A549 (cell line): ENCODE measurements at regions not wholly inside any gene's neighbourhood (a gene's known extent, or its start where the extent isn't known, plus 50 kb on each side); places are given as distances from the start of the nearest gene placed in this dataset.

Source experiments
- ATAC-seq, 2 experiments: fragments of 200-7000 bp in 1 of 2; fragments of >200 bp in 1 of 2; cut with Nextera tagmentation in 1 of 2; cut with Tn5 transposase in 1 of 2; 3 replicates each; pipeline versions ENCODE4 v1.8.0 to v1.9.1; 2018 to 2020; ENCODE audit warnings: mild to moderate bottlenecking in 1 of 2, moderate library complexity in 1 of 2
- CTCF ChIA-PET: fragments of 300-600 bp; sonication (Branson Sonifier 250); formaldehyde crosslinking; extraction: SDS; loops from one replicate; lab custom pipeline; 2021; ENCODE audit warnings: antibody characterized with exemption, inconsistent platforms; lab: Yijun Ruan, JAX
- POLR2A ChIA-PET: fragments of 350-600 bp; formaldehyde crosslinking; extraction: SDS; loops from one replicate; lab custom pipeline; 2021; ENCODE audit warnings: antibody characterized with exemption, inconsistent platforms; lab: Yijun Ruan, JAX
- DNase-seq, 2 experiments: peaks; one replicate each; pipeline versions ENCODE4 v3.0.0 to v3.0.0-alpha.2; 2011 to 2016; ENCODE audit warnings: low read depth in 1 of 2, low spot score in 1 of 2
- FAIRE-seq: peaks from 2 replicates; lab custom pipeline; 2011; peaks lifted over from hg19 to GRCh38; lab: Jason Lieb, UNC
- H3K27ac ChIP-seq, 2 experiments: fragments of >200 bp; sonication (Bioruptor Twin); formaldehyde crosslinking; 3 replicates each; pipeline ENCODE4 v1.5.1; 2016 to 2017
- H3K4me1 ChIP-seq: fragments of >200 bp; sonication (Bioruptor Twin); formaldehyde crosslinking; 3 replicates; pipeline ENCODE4 v1.6.1; 2016
- H3K4me2 ChIP-seq: fragments of >200 bp; sonication (Bioruptor Twin); formaldehyde crosslinking; 3 replicates; pipeline ENCODE4 v1.6.1; 2016
- H3K4me3 ChIP-seq: fragments of >200 bp; sonication (Bioruptor Twin); formaldehyde crosslinking; 3 replicates; pipeline ENCODE4 v1.5.1; 2016
- H3K9me3 ChIP-seq: fragments of >200 bp; sonication (Bioruptor Twin); formaldehyde crosslinking; 3 replicates; pipeline ENCODE4 v1.6.1; 2016
- BHLHE40 ChIP-seq: IDR thresholded peaks from 2 replicates; pipeline ENCODE4 v1.6.1; 2012; ENCODE audit warnings: low read depth, low read length, inconsistent platforms
- CEBPB ChIP-seq, 2 experiments: fragments of >200 bp in 1 of 2; sonication (Bioruptor Twin) in 1 of 2; formaldehyde crosslinking in 1 of 2; IDR thresholded peaks; 2 replicates each; pipeline ENCODE4 v1.6.1; 2012 to 2016
- CHD4 ChIP-seq: fragments of 200-600 bp; sonication (generic); IDR thresholded peaks from 2 replicates; pipeline ENCODE4 v1.6.1; 2016; ENCODE audit warnings: antibody characterized with exemption, mild to moderate bottlenecking, borderline replicate concordance
- EHF ChIP-seq: fragments of 250-450 bp; sonication (Bioruptor Pico); IDR thresholded peaks from 2 replicates; pipeline ENCODE4 v1.5.0; 2020; ENCODE audit warnings: mild to moderate bottlenecking
- ELK1 ChIP-seq: fragments of 150-350 bp; IDR thresholded peaks from 2 replicates; pipeline ENCODE4 v1.6.1; 2014; ENCODE audit warnings: low read depth, mild to moderate bottlenecking, low read length
- HDAC2 ChIP-seq: fragments of 200-600 bp; sonication (generic); IDR thresholded peaks from 2 replicates; pipeline ENCODE4 v1.6.1; 2016
- HEYL ChIP-seq: fragments of 250-450 bp; sonication (Bioruptor Pico); IDR thresholded peaks from 2 replicates; pipeline ENCODE4 v1.8.0; 2021; ENCODE audit warnings: mild to moderate bottlenecking, moderate library complexity
- MAX ChIP-seq: IDR thresholded peaks from 2 replicates; pipeline ENCODE4 v1.6.1; 2012
- RAD21 ChIP-seq, 2 experiments: fragments of >200 bp in 1 of 2; sonication (Bioruptor Twin) in 1 of 2; formaldehyde crosslinking in 1 of 2; IDR thresholded peaks in 1 of 2; conservative IDR thresholded peaks in 1 of 2; 2 replicates in 1 of 2; 3 replicates in 1 of 2; pipeline ENCODE4 v1.6.1; 2012 to 2018; ENCODE audit warnings: inconsistent platforms in 1 of 2
- REST ChIP-seq: fragments of 200-600 bp; sonication (generic); IDR thresholded peaks from 2 replicates; pipeline ENCODE4 v1.6.1; 2016; ENCODE audit warnings: antibody characterized with exemption, mild to moderate bottlenecking, moderate library complexity
- RFX5 ChIP-seq: fragments of 450-650 bp; IDR thresholded peaks from 2 replicates; pipeline ENCODE4 v1.7.1; 2014; ENCODE audit warnings: antibody characterized with exemption, mild to moderate bottlenecking, moderate library complexity
- RNF2 ChIP-seq: fragments of 200-600 bp; sonication (generic); IDR thresholded peaks from 2 replicates; pipeline ENCODE4 v1.6.1; 2016; ENCODE audit warnings: low read depth, mild to moderate bottlenecking, antibody characterized with exemption, moderate library complexity, borderline replicate concordance
- SMC3 ChIP-seq: fragments of >200 bp; sonication (Bioruptor Twin); formaldehyde crosslinking; IDR thresholded peaks from 3 replicates; pipeline ENCODE4 v1.6.1; 2018; ENCODE audit warnings: inconsistent platforms
- TFCP2L1 ChIP-seq: fragments of 250-450 bp; sonication (Bioruptor Pico); IDR thresholded peaks from 2 replicates; pipeline ENCODE4 v1.5.0; 2021; ENCODE audit warnings: mild to moderate bottlenecking
- USF2 ChIP-seq: fragments of 450-650 bp; IDR thresholded peaks from 2 replicates; pipeline ENCODE4 v1.6.1; 2014; ENCODE audit warnings: antibody characterized with exemption
- WGBS: methylation state at CpG from one replicate; pipeline ENCODE4 v1.1.6; 2017; ENCODE audit errors: missing lambda C conversion rate; 5-methylcytosine and 5-hydroxymethylcytosine counted together

- TF ChIP-seq BHLHE40: no peak
- TF ChIP-seq CEBPB (IDR thresholded peaks at IDR 0.05): no peak
- TF ChIP-seq HEYL (CRISPR knock-in tag): no peak
- TF ChIP-seq SMC3: no peak
Measured at GRCh38 chr2:236975766-236976165, 109.9 kb upstream of the COPS8 start (continued).

GRCh38 chr2:236976266-236977062, 109.2 kb upstream of the COPS8 start:
- H3K4me3 ChIP-seq: no peak overlapping the region
- TF ChIP-seq MAX (no peak), REST (no peak), HEYL (CRISPR knock-in tag) (no peak), RFX5 (no peak), RAD21 (conservative IDR thresholded peaks at IDR 0.05 in 1 of 2, IDR thresholded peaks at IDR 0.05 in 1 of 2) (no peak), USF2 (no peak), RNF2 (no peak), CHD4 (no peak), HDAC2 (no peak)
- TF ChIP-seq, all 56 proteins: peak for 0
- no peak for DNase-seq
- H3K9me3 ChIP-seq: no peaks in the 10 kb centered on the region
- peaks cover 16% of the 10 kb centered on the region for H3K4me1 ChIP-seq
- 59% methylated on average over 8 of the region's 8 CpGs for WGBS
- FAIRE-seq: no peak
- H3K27ac ChIP-seq: no peak overlapping the region
- POLR2A ChIA-PET: no interaction called here
- CTCF ChIA-PET: interaction anchor here (0.5 to 1.2 kb wide), 3 partner anchors 19 to 1669 kb away, joined by 3 to 5 read pairs (median 4); no protein-coding TSS in a partner anchor
- H3K4me2 ChIP-seq: no peak overlapping the region
- ATAC-seq: no peak

GRCh38 chr2:236977063-236977851, 108.4 kb upstream of the COPS8 start:
- Histone ChIP-seq H3K4me2 (no peak overlapping the region), H3K9me3 (no peaks in the 10 kb centered on the region), H3K27ac (no peak overlapping the region), H3K4me1 (peaks cover 13% of the 10 kb centered on the region), H3K4me3 (no peak overlapping the region)
- WGBS: 74% methylated on average over 11 of the region's 11 CpGs
- ATAC-seq (no peak), FAIRE-seq (no peak), DNase-seq (no peak)
- POLR2A ChIA-PET: no interaction called here
- TF ChIP-seq TFCP2L1: no peak
- TF ChIP-seq EHF (CRISPR knock-in tag): no peak
- TF ChIP-seq ELK1: no peak
- CTCF ChIA-PET: interaction anchor here (0.5 to 1.2 kb wide), 3 partner anchors 20 to 83 kb away, joined by 3 to 5 read pairs (median 3); no protein-coding TSS in a partner anchor
